NCI-H774 (cell line): ENCODE measurements at regions not wholly inside any gene's neighbourhood (a gene's known extent, or its start where the extent isn't known, plus 50 kb on each side); places are given as distances from the start of the nearest gene placed in this dataset.

Experiments
- DNase-seq: peaks from one replicate; lab custom pipeline; 2025; lab: John Stamatoyannopoulos, UW

DNA sequence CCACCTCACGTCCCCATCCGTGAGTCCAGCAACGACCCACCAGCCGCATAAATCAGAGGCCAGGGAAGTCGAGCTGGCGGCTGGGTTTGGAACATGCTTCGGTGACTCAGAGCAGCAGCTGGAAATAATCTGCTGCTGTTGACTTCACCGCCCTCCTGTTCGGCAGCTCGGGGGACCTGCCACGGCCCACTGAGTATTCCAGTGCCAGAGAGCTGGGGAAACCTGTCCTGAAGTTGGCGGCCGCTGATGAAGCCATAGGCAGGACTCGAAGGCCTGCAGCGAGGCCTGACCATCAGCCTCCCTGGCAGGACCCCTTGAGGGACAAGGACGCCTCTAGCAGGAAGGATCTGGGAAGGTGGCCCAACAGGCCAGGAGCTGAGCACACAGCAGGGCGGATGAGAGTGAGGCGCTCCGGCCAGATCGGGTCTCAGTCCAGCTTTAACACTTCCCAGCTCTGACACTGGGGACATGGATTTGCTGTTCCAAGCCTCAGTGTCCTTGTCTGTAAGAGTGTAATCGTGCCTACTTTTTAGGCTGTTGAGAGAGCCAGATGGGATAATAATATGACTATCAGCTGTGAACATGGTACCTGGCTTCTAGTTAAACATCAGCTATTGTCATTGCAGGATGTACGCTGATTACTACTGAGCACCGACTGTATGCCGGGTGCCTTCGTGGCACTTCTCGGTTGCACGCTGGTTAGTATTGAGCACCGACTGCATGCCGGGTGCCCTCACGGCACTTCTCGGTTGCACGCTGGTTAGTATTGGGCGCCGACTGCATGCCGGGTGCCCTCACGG lies 50.4 kb upstream of the CIBAR2 start:
- no peak for DNase-seq

DNA sequence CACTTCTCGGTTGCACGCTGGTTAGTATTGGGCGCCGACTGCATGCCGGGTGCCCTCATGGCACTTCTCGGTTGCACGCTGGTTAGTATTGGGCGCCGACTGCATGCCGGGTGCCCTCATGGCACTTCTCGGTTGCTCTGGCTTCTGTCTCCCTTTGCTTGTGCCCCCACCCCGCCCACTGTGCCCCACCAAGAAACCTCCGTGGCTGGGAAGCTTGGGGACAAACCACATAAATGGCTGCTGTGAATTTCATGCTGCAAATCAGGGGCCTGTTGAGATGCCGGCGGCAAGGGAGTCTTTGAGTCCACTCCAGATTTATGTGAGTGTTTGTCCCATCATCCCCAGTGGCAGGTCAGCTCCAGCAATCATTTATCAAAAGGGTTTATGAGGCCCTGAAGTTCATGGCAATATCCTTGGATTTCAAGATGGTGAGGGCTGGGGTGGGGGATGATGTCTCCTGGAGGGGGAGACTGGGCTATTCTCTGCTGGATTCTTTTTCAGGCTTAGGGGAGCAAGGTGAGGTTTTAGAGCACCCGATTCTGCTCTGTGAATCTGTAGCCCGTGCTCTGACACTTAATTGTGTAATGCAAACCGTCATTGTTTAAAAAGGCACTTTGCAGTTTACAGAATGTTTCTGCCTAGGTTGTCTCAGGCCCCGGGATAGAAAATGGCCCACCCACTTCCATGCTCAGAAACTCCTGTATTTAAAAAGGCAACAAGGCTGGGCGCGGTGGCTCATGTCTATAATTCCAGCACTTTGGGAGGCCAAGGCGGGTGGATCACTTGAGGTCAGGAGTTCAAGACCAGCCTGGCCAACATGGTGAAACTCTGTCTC lies 51.2 kb upstream of the CIBAR2 start:
- DNase-seq, result no peak

DNA sequence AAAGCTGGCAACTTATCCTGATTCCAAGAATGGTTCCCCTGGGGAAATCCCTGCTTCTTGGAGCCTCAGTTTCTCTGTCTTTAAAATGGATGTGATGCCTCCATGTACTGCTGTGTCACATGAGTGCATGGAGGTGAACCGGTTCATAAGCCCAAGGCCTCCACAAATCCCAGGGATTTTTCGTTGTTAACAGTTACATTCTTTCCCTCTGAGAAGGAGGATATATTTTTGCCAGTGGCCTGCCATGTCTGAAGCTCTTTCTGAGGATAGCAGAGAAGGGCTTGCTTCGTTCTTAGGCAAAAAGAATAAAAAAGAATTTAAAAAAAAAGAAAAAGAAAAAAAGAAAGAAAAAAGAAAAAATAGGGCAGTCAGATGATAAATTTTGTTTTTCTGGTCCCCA lies 52.2 kb upstream of the CIBAR2 start:
- DNase-seq, result no peak

DNA sequence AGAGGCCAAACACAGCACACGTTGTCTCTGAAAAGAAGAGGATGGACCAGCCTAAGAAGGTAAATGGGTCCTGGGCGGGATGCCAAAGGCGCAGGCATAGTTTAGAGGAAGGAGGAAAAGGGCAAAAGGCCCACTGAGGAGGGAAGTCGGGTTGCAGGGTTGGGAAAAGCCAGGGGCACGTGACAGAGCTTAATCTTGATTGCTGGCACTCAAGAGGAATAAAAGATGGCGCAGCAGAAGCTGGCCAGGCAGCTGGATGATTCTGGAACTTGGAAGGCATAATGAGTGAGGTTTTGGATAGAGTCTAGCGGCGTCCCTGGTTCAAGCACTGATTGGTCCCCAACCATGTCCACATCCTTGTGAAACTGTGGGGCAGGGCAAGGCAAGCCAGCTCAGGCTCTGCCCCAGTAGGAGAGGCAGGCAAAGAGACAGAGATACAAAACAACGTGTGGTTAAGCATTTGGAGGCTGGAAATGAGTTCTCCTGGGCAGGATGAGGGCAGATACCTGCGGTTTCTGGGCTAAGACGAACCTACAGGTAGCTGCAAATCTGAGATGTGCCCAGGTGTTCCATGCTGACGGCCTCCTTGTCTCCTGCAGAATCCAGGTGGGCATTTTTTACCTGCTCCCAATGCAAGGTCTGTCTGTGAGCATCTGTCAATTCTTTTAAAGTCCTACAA lies 52.7 kb upstream of the CIBAR2 start:
- DNase-seq, result no peak

DNA sequence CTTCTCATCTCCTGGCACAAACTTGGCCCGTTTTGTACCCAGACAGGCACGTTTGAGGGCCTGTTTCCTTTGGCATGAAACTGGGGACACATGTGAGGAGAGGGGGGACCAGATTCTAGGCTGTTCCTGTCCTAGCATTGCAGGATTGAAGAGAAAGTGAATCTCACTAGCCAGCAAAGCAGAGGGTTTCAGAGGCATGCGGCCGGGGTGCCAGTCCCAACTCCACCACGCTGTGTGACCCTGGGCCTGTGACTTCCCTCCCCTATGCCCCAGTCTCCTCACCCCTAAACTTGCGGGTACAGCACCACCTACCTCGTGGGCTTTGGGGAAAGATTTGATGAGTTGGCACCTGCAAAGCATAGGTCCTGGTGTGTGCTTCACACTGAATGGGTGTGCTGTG lies 53.5 kb upstream of the CIBAR2 start:
- no peak for DNase-seq

DNA sequence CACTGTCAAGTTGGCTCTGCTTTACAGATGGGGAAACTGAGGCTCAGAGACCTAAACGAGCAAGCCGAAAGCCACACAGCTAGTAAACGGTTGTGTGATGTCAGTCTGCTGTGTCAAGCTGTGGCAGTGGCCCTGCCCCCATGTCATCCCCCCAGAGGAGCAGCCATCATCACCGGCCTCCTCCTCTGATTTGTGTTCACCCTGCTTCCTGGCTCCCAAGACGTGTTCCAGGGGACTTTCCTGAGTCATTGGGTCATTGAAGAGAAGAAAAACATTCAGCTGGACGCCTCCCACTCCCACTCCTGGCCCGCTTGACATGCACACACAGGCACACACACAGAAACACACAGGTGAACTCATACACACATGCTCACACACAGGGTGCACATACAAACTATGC lies 54.0 kb upstream of the CIBAR2 start:
- no peak for DNase-seq

DNA sequence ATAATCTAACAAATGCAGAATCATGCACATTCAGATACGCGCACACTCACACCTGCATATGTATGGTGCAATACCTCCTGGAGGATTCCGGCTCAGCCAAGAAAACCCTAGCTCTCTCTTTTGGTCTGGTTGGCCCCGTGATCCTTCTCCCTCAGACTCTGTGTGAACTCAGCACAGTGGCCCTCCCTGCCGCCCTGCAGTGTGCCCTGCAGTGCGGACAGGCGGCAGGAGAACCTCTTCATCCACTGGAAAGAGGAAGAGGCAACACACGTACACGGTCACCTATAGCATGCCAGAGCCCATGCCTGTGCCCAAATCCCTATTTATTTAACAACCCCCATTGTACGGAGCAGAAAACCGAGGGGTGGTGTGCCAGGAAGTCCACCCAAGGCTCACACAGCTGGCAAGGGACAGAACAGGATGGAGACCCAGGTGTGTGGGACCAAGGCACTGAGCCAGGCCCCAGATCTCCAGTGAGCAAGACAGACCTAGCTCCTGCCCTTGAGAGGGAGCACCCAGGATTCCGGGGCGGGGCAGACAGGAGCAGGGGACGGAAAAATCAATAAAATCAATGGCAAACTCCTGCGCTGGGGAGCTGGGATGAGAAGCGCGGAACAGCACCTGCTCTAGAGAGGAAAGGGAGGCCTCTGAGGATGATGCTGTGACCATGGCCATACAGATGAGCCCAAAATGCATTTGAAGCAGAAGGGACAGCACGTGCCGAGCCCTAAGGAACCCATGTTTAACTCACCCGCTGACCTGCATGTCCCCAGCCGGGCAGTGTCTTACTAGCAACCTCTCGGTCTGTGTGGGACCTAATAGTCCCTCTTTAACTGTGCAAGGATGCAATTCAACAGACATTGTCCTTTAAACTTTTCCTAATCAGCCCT lies 54.7 kb upstream of the CIBAR2 start:
- no peak for DNase-seq

DNA sequence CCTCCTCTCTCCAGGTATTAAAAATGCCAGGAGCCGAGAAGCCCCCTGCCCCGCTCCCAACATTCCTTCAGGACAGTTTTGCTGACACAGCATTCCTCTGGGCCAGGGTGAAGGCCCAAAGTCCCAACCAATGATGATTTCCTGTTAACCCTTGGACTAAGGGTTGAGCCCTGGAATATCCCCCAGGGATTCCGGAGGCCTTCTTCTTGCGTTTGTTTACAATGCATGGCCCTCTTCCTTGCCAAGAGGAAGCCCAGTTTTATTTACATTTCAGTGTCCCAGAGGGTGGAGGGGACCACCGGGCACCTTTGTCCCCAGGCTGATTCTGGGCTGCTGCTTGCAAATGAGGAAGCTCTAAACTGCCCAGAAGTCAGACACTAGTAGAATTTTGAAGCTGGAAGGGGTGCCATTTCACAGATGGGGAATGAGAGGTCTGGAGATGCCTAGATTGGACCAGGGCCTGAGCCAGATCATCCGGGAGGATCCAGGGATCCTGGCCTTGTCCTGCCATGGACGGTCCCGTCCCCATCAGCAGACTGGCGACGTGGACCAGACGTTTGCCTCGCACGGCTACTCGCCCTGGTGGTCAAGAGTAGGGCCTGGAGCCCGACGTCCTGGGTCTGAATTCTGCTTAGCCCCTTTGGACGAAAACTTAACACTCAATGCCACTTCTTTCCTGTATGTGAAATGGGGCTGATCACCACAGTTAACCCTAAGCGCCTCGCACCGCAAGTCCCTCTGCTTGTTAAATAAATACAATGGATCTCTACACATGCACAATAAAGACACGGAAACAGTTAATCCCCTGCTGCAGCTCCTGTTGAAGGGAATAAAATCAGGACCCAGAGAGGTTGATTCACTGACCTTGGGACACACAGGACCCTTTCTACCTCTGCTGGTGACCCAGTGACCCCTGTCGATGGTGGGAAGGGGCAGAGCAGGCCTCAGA lies 55.6 kb upstream of the CIBAR2 start:
- no peak for DNase-seq

DNA sequence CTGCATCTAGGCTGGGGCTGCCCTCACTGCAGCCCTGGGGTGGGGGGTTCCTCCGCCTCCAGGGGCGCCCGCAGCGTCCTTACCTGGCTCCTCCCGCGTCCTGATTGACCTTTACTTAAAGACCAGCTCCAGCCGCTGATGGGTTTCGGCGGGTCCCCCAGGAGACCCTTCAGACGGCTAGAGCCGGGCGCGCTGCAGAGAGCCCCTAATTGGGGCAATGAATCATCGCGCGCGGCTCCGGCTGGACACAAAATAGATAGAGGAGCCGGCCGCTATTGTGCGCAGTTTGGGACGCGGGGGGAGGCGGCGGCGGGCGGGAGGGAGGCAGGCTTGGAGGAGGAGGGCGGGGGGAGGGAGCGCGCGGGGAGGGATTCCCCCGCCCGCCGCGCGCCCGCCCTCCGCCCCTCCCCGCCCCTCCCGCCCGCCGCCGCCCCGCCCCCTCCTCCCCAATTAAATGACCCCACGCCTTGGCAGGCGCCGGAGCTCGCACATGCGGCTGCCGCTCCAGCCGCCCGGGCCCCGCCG lies 56.5 kb upstream of the CIBAR2 start:
- DNase-seq, result no peak

DNA sequence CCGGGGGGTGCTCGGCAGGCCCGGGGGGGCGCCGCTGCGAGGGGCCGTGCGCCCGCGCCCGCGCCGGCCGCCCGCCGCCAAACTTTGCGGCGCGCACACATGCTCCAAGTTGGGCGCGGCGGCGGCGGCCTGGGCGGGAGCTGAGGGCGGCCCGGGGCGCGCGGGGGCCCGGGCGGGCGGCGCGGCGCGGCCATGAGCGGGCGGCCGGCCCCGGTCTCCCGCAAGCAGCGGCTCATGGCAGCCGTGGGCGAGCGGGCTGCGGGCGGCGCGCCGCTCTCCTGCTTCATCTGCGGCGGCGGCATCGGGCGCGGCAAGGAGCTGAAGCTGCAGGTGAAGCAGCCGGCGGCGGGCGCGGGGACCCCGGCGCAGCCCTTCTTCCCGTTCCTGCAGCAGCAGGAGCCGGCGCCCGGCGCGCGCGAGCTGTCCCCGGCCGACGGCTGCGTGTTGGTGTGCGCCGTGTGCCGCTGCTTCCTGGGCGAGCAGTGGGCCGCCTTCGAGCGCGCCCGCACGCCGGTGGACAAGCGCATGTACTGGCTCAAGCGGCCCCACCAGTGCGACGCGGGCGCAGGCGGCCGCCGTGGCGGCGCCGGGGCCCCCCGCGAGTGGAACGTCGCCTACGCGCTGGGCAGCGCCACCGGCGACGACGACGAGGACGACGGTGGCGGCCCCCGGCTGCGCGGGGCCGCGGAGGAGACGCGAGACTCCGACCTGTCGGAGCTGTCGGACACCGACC lies 57.2 kb upstream of the CIBAR2 start:
- no peak for DNase-seq

DNA sequence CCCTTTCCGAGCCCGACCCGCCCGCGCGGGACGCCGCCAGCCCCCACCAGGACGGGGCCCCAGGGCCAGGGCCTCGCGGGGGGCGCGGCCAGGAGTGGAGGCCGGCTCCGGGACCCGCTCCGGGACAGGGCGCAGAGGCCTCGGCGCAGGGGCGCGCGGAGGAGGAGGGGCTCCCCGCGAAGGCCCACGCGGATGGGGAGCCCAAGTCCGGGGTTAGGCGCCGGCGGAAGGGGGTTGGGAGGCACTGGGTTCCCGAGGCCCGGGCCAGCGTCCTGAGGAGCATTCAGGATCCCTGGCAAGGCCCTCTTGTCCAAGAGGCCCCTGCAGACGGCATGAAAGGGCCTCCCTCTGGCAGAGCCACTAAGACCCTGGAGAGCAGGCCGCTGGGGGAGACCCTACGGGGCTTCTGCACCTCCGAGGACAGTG lies 57.8 kb upstream of the CIBAR2 start:
- no peak for DNase-seq

DNA sequence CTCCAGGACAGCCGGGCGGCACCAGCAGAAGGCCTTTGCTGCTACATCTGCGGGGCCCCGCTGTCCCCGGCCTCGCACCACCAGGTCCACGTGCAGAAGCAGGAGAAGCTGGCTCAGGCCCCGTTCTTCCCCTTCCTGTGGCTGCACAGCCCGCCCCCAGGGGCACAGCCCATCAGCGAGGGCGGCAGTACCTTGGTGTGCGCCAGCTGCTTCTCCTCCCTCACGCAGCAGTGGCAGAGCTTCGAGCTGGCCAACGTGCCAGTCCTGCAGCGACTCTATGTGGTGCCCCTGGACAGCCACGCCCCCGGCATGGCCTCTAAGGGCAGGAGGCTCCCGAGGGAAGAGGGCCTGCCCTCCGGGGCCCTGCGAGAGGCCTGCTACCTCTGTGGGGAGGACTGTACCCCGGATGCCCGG lies 58.3 kb upstream of the CIBAR2 start:
- DNase-seq, result no peak

DNA sequence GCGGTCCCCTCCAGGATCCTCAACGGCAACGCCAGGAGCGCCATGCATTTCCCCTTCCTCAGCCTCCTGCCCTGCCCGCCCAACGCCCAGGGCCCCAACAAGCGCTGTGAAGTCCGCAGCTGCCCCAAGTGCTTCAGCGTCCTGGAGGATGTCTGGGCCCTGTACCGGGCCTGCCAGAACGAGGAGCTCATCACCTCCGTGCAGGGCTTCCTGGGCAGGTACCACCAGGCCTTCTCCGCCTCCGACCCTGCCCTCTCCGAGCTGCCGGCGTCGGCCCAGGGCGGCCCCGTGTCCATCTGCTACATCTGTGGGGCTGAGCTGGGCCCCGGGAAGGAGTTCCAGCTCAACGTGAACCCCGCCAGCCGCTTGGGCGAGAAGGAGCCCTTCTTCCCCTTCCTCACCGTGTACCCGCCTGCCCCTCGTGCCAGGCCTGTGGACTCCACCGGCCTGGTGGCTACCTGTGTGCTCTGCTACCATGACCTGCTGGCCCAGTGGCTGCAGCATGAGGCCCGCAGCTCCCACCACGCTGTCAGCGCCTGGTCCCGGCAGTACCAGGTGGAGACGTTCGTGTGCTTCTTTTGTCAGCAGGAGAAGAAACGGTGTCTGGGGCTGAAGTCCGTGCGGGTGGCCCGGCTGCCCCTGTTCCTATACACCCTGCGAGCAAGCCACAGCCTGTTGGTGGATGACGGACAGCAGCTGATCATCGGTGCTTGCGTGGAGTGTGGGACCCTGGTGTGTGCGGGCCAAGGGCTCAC lies 58.9 kb upstream of the CIBAR2 start:
- no peak for DNase-seq

DNA sequence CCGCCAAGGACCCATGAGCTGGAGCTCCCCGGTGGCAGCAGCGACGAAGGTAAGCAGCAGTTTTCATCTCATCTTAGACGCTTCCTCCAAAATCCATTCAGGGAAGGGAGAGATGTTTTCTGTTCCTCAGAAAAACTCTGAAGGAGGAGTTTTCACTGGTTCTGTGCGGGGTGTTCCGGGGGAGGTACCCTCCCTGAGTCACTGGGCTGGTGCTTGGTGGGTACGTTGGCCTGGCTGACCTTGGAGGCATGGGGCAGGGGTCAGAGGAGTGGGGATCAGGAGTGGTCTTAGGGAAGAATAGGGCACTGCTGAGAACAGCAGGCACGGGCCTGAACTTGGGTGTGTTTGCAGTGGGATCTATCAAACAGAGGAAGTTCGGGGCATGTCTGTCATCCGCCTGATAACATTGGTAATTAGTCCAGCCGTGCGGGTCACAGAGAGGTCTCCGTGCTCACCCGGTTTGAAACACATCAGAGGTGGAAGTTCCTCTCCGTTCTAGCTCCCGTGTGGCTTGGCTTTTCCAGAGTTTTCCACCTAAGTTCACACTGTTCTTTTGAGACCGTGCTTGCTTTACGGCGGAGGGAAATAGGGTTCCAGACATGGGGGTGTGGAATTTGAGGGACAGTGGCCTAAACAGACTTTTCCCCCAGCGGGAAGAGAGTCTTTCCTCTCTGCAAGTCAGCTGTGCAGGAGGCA lies 59.6 kb upstream of the CIBAR2 start:
- DNase-seq, result no peak

DNA sequence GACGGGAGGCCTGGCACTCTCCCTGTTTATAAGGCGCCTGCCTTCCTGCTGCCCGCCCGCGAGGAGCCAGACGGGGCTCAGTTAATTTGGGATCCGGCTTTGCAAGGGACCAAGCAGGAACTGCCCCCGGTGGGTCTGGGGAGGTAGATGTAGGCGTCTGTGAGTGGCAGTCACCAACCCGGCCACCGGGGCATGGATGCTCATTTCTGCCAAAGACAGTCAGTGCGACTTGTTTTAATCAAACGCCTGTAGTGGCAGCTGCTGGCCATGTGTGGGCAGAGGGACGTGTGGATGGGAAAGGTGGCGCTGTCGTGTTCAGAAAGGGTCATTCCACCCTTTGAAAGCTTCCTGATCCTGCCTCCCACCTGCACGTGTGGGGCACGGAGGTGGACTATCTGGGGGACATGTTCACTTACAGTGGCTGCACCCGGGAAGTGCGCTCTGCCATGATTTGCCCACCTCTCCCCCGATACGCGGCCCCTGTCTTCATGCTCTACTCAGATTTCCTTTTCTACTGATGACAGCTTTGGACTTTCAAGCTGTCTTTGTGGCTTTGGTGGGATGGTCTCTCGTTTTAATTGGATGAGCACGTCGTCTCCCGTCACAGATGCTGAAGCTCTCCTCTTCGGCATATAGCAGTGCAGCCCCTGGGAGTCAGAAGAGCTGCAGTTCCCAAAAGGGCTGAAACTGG lies 60.3 kb upstream of the CIBAR2 start:
- DNase-seq, result no peak

DNA sequence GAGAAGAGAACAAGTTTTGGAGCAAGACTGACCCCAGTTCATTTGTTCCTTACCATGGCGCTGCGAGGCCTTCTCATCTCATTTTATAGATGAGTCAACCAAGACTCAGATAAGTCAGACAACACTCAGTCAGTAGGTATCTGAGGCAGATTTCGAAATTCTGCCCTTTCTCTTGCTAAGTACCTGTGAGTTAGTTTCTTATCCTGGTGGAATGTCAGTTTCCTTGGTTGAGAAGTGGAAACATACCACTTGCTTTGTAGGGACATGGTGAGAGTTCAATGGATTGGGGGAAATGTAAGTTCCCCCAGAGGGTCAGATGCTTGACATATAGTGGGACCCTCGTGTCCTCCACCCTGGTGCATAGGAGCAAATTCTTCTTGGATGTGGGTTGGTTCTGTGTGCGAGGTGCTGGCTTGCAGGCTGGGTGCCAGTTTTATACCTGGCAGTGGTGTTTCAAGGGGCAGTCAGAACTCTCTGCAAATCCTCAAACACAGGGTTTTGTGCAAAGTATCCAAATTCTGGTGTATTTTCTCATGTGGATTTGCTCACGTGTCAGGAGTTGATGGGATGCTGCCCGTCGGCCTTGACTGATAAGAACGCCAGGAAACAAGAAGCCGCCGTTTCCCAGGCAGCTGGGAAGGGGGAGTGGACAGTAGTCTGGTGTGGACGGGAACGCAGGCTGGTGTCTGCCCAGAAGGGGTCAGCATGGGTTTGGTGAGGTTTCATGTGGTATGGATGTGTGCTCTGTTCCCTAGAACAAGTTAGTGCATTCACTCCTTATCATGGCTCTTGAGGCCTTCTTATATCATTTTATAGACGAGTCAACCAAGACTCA lies 61.1 kb upstream of the CIBAR2 start:
- no peak for DNase-seq
